H1 (cell line): ENCODE measurements at regions not wholly inside any gene's neighbourhood (a gene's known extent, or its start where the extent isn't known, plus 50 kb on each side); places are given as distances from the start of the nearest gene placed in this dataset.

Experiments
- CTCF ChIA-PET: fragments of 300-600 bp; sonication (Branson Sonifier 250); formaldehyde crosslinking; loops from one replicate; lab custom pipeline; 2021; ENCODE audit not compliant: partially characterized antibody; lab: Charles Lee
- POLR2A ChIA-PET: fragments of 300-600 bp; sonication (Branson Sonifier 250); formaldehyde crosslinking; loops from one replicate; lab custom pipeline; 2021; ENCODE audit warnings: inconsistent platforms; ENCODE audit not compliant: partially characterized antibody; lab: Charles Lee
- DNase-seq, 2 experiments: peaks; one replicate each; pipeline versions ENCODE4 v3.0.0 to v3.0.0-alpha.2; 2010 to 2022; ENCODE audit warnings: low spot score in 2 of 2, low read depth in 1 of 2, mixed read lengths in 1 of 2
- FAIRE-seq: peaks from 2 replicates; lab custom pipeline; 2011; peaks lifted over from hg19 to GRCh38; lab: Jason Lieb, UNC
- H2AFZ ChIP-seq: 2 replicates; pipeline ENCODE4 v1.8.1; 2012; ENCODE audit warnings: low read length, inconsistent platforms
- H2AK5ac ChIP-seq: 2 replicates; pipeline ENCODE4 v1.6.1; 2013; ENCODE audit warnings: low read depth, low read length
- H2BK120ac ChIP-seq: replicated peaks from 2 replicates; pipeline ENCODE3; 2013; ENCODE audit warnings: low read depth, low read length, inconsistent platforms
- H2BK12ac ChIP-seq: 2 replicates; pipeline ENCODE4 v1.6.1; 2013; ENCODE audit warnings: low read depth, low read length
- H2BK15ac ChIP-seq: 2 replicates; pipeline ENCODE4 v1.6.1; 2013; ENCODE audit warnings: low read length
- H2BK20ac ChIP-seq: 2 replicates; pipeline ENCODE4 v1.6.1; 2013; ENCODE audit warnings: low read length
- H2BK5ac ChIP-seq: 2 replicates; pipeline ENCODE4 v1.6.1; 2013; ENCODE audit warnings: low read depth, low read length
- H3K14ac ChIP-seq: 2 replicates; pipeline ENCODE4 v1.6.1; 2013; ENCODE audit warnings: inconsistent platforms; ENCODE audit not compliant: insufficient read length
- H3K18ac ChIP-seq: 2 replicates; pipeline ENCODE4 v1.6.1; 2013; ENCODE audit warnings: low read length; ENCODE audit errors: extremely low read depth
- H3K23ac ChIP-seq: 2 replicates; pipeline ENCODE4 v1.6.1; 2013; ENCODE audit warnings: inconsistent platforms; ENCODE audit not compliant: insufficient read length
- H3K23me2 ChIP-seq: 2 replicates; pipeline ENCODE4 v1.6.1; 2013; ENCODE audit warnings: low read depth, low read length
- H3K27ac ChIP-seq: 2 replicates; pipeline ENCODE4 v1.6.1; 2011; ENCODE audit warnings: low read depth, low read length, inconsistent platforms
- H3K27me3 ChIP-seq, 4 experiments: replicated peaks in 1 of 4; 1 replicate in 1 of 4; 2 replicates in 3 of 4; pipeline versions ENCODE4 v1.6.1 to v1.8.1; 2011 to 2013; ENCODE audit warnings: low read length in 3 of 4, mild to moderate bottlenecking in 3 of 4, inconsistent platforms in 2 of 4, mixed read lengths in 2 of 4, moderate library complexity in 1 of 4; ENCODE audit not compliant: control insufficient read depth in 3 of 4, insufficient read depth in 3 of 4; ENCODE audit errors: extremely low read depth in 1 of 4
- H3K36me3 ChIP-seq, 4 experiments: 2 replicates each; pipeline versions ENCODE4 v1.6.1 to v1.8.1; 2011 to 2013; ENCODE audit warnings: mild to moderate bottlenecking in 4 of 4, low read length in 3 of 4, moderate library complexity in 2 of 4, control low read depth in 1 of 4, inconsistent platforms in 1 of 4; ENCODE audit not compliant: insufficient read depth in 4 of 4, control insufficient read depth in 2 of 4
- H3K4ac ChIP-seq: replicated peaks from 2 replicates; pipeline ENCODE3; 2013; ENCODE audit warnings: low read length, low read depth, mixed read lengths, inconsistent platforms; ENCODE audit not compliant: insufficient read length
- H3K4me1 ChIP-seq, 4 experiments: replicated peaks in 1 of 4; 1 replicate in 1 of 4; 2 replicates in 3 of 4; pipeline versions ENCODE4 v1.6.1 to v1.8.1; 2011 to 2013; ENCODE audit warnings: low read length in 3 of 4, inconsistent platforms in 2 of 4, mixed read lengths in 1 of 4; ENCODE audit not compliant: insufficient read depth in 4 of 4, control insufficient read depth in 3 of 4
- H3K4me2 ChIP-seq, 2 experiments: 2 replicates each; pipeline versions ENCODE4 v1.6.1 to v1.8.1; 2011 to 2013; ENCODE audit warnings: low read depth in 2 of 2, low read length in 2 of 2, control low read depth in 1 of 2, inconsistent platforms in 1 of 2, mild to moderate bottlenecking in 1 of 2; ENCODE audit not compliant: insufficient read depth in 1 of 2
- H3K4me3 ChIP-seq, 4 experiments: fragments of 200-600, 300-600 bp in 1 of 4; sonication (generic), shearing (Covaris generic), sonication (Bioruptor Twin) in 1 of 4; 2 replicates each; pipeline versions ENCODE4 v1.5.1 to v1.8.1; 2011 to 2016; ENCODE audit warnings: low read length in 4 of 4, low read depth in 3 of 4, control low read depth in 2 of 4, inconsistent platforms in 2 of 4, mild to moderate bottlenecking in 2 of 4, mixed read lengths in 1 of 4, moderate library complexity in 1 of 4; ENCODE audit not compliant: insufficient read depth in 2 of 4; ENCODE audit errors: extremely low read depth in 1 of 4
- H3K56ac ChIP-seq: replicated peaks from 2 replicates; pipeline ENCODE3; 2013; ENCODE audit warnings: low read depth, mild to moderate bottlenecking, mixed read lengths, low read length, inconsistent platforms; ENCODE audit not compliant: insufficient read length
- H3K79me1 ChIP-seq: 2 replicates; pipeline ENCODE4 v1.6.1; 2013; ENCODE audit warnings: low read depth, low read length, control low read depth
- H3K79me2 ChIP-seq, 2 experiments: 2 replicates each; pipeline versions ENCODE4 v1.6.1 to v1.8.1; 2012 to 2013; ENCODE audit warnings: low read length in 2 of 2, mild to moderate bottlenecking in 2 of 2, inconsistent platforms in 1 of 2; ENCODE audit not compliant: insufficient read depth in 2 of 2, control insufficient read depth in 1 of 2
- H3K9ac ChIP-seq, 4 experiments: replicated peaks in 1 of 4; 1 replicate in 1 of 4; 2 replicates in 3 of 4; pipeline versions ENCODE4 v1.6.1 to v1.8.1; 2011 to 2013; ENCODE audit warnings: low read depth in 3 of 4, low read length in 3 of 4, control low read depth in 2 of 4, mild to moderate bottlenecking in 2 of 4, moderate library complexity in 2 of 4, inconsistent platforms in 1 of 4; ENCODE audit errors: extremely low read depth in 1 of 4
- H3K9me3 ChIP-seq, 2 experiments: 2 replicates each; pipeline versions ENCODE4 v1.6.1 to v1.8.1; 2012 to 2013; ENCODE audit warnings: mild to moderate bottlenecking in 2 of 2, moderate library complexity in 2 of 2, control low read depth in 1 of 2, inconsistent platforms in 1 of 2, low read depth in 1 of 2, low read length in 1 of 2, mixed read lengths in 1 of 2; ENCODE audit not compliant: insufficient read depth in 2 of 2
- H4K20me1 ChIP-seq, 2 experiments: replicated peaks in 1 of 2; 2 replicates each; pipeline versions ENCODE3 to v1.8.1; 2011 to 2013; ENCODE audit warnings: inconsistent platforms in 2 of 2, low read length in 2 of 2, mild to moderate bottlenecking in 1 of 2; ENCODE audit not compliant: insufficient read depth in 2 of 2, control insufficient read depth in 1 of 2
- H4K5ac ChIP-seq: 2 replicates; pipeline ENCODE4 v1.6.1; 2013; ENCODE audit warnings: low read length, low read depth, mixed read lengths, inconsistent platforms; ENCODE audit not compliant: insufficient read length
- H4K8ac ChIP-seq: 2 replicates; pipeline ENCODE4 v1.8.0; 2013; ENCODE audit warnings: mild to moderate bottlenecking, moderate library complexity, low read length, inconsistent platforms; ENCODE audit not compliant: insufficient read depth; ENCODE audit errors: extremely low read depth
- H4K91ac ChIP-seq: replicated peaks from 2 replicates; pipeline ENCODE3; 2013; ENCODE audit warnings: low read length, mixed read lengths, inconsistent platforms; ENCODE audit not compliant: insufficient read length
- CREB1 ChIP-seq: IDR thresholded peaks from 2 replicates; pipeline ENCODE4 v1.6.1; 2012; ENCODE audit warnings: inconsistent platforms
- EZH2 ChIP-seq: fragments of 200-600 bp; sonication (generic); IDR thresholded peaks from 2 replicates; pipeline ENCODE4 v1.7.1; 2012; ENCODE audit warnings: low read depth, mild to moderate bottlenecking, moderate library complexity, low read length, inconsistent platforms; ENCODE audit not compliant: severe bottlenecking
- RAD21 ChIP-seq, 2 experiments: IDR thresholded peaks in 1 of 2; conservative IDR thresholded peaks in 1 of 2; 2 replicates each; pipeline ENCODE4 v1.6.1; 2011; ENCODE audit warnings: low read depth in 2 of 2, low read length in 2 of 2, improper control_type of control experiment in 1 of 2, inconsistent platforms in 1 of 2, mild to moderate bottlenecking in 1 of 2, moderate library complexity in 1 of 2
- TCF12 ChIP-seq: IDR thresholded peaks from 2 replicates; pipeline ENCODE4 v1.6.1; 2011; ENCODE audit warnings: low read depth, mild to moderate bottlenecking, low read length
- WGBS, 2 experiments: shearing (Covaris generic) in 1 of 2; methylation state at CpG; one replicate each; pipeline versions ENCODE4 v1.1.6 to v1.1.7; 2013 to 2015; ENCODE audit warnings: low lambda C conversion rate in 2 of 2, mixed read lengths in 2 of 2, inconsistent platforms in 1 of 2, low coverage in 1 of 2, missing lambda C conversion rate in 1 of 2; ENCODE audit not compliant: insufficient replicate concordance in 2 of 2, insufficient coverage in 1 of 2, insufficient read length in 1 of 2; ENCODE audit errors: extremely low coverage in 1 of 2, missing lambda C conversion rate in 1 of 2; 5-methylcytosine and 5-hydroxymethylcytosine counted together
- TF ChIP-seq, protein P1 (sequence below), 3 experiments: IDR thresholded peaks; 1 replicate in 2 of 3; 2 replicates in 1 of 3; pipeline versions ENCODE4 v1.5.1 to v1.6.1; 2011; ENCODE audit warnings: low read length in 3 of 3, mild to moderate bottlenecking in 3 of 3, inconsistent platforms in 2 of 3, low read depth in 1 of 3, moderate library complexity in 1 of 3; ENCODE audit not compliant: insufficient read depth in 1 of 3; ENCODE audit errors: control extremely low read depth in 1 of 3

DNA sequence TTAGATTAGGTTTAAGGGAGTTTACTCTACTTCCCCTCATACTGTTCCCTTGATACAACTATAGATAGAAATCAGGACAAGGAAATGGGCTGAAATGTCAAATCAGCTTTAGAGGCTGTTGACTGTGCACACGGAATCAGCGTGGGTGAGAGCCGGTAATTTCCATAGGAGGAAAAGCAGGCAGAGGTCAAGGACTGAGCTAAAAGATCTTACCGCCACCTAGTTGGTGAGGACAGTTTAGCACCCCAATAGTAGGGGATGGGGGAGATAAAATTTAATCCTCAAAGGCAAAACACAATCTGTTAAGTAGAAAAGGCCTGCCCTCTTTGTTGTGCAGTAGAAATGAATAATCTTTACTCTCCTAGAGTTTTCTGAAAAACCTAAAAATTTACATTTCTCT lies 1154.5 kb upstream of the CHAC2 start:
- CTCF ChIA-PET, result interaction anchor here (0.6 to 3.1 kb wide), 24 partner anchors 9 to 374 kb away, joined by 3 to 12 read pairs (median 3); no protein-coding TSS in a partner anchor
- no peak overlapping the region for H3K4me2 ChIP-seq
- no peak overlapping the region for H3K9ac ChIP-seq
- H2BK120ac ChIP-seq, result no peak overlapping the region
- no peak overlapping the region for H4K8ac ChIP-seq
- no peak overlapping the region for H3K23ac ChIP-seq
- H4K5ac ChIP-seq, result no peak overlapping the region
- H3K36me3 ChIP-seq, result no peaks in the 10 kb centered on the region
- POLR2A ChIA-PET, result no interaction called here
- no peak overlapping the region for H2AK5ac ChIP-seq
- H3K9me3 ChIP-seq, result no peaks in the 10 kb centered on the region
- no peaks in the 10 kb centered on the region for H4K20me1 ChIP-seq
- TF ChIP-seq EZH2 (no peak), RAD21 (IDR thresholded peaks at IDR 0.05 in 1 of 2, conservative IDR thresholded peaks at IDR 0.05 in 1 of 2; ENCODE audit: low read depth in 2 of 2, low read length in 2 of 2) (peak; percentile 85 to 88), CREB1 (no peak), TCF12 (no peak)
- TF ChIP-seq, protein P1, sequence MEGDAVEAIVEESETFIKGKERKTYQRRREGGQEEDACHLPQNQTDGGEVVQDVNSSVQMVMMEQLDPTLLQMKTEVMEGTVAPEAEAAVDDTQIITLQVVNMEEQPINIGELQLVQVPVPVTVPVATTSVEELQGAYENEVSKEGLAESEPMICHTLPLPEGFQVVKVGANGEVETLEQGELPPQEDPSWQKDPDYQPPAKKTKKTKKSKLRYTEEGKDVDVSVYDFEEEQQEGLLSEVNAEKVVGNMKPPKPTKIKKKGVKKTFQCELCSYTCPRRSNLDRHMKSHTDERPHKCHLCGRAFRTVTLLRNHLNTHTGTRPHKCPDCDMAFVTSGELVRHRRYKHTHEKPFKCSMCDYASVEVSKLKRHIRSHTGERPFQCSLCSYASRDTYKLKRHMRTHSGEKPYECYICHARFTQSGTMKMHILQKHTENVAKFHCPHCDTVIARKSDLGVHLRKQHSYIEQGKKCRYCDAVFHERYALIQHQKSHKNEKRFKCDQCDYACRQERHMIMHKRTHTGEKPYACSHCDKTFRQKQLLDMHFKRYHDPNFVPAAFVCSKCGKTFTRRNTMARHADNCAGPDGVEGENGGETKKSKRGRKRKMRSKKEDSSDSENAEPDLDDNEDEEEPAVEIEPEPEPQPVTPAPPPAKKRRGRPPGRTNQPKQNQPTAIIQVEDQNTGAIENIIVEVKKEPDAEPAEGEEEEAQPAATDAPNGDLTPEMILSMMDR (IDR thresholded peaks at IDR 0.05; ENCODE audit: control extremely low read depth in 1 of 3, insufficient read depth in 1 of 3, low read depth in 1 of 3, low read length in 3 of 3), result peak in 2 of 3 experiments; percentile 52 to 70; a peak in 3 of 4 replicates
- H2BK12ac ChIP-seq, result no peak overlapping the region
- no peak for DNase-seq
- no peak for FAIRE-seq
- no peaks in the 10 kb centered on the region for H3K79me2 ChIP-seq
- no peak overlapping the region for H3K18ac ChIP-seq
- H2AFZ ChIP-seq, result peak overlapping the region; percentile 87; the same call in 1 of the 2 replicates
- H4K91ac ChIP-seq, result no peak overlapping the region
- H3K79me1 ChIP-seq, result no peaks in the 10 kb centered on the region
- no peaks in the 10 kb centered on the region; a peak in 2 of 7 replicates for H3K4me1 ChIP-seq
- no peak overlapping the region for H3K56ac ChIP-seq
- H3K23me2 ChIP-seq, result no peaks in the 10 kb centered on the region
- H3K27ac ChIP-seq, result no peak overlapping the region
- no peak overlapping the region for H3K4ac ChIP-seq
- H3K4me3 ChIP-seq, result no peak overlapping the region
- H2BK20ac ChIP-seq, result no peak overlapping the region
- 50% methylated on average over 4 of the region's 4 CpGs; no CpG with 5 or more reads in 1 of the 2 experiments for WGBS, 2 experiments
- no peak overlapping the region for H3K14ac ChIP-seq
- H2BK5ac ChIP-seq, result no peak overlapping the region
- H2BK15ac ChIP-seq, result no peak overlapping the region
- no peaks in the 10 kb centered on the region for H3K27me3 ChIP-seq
